BE2C (cell line): ENCODE measurements at regions not wholly inside any gene's neighbourhood (a gene's known extent, or its start where the extent isn't known, plus 50 kb on each side); places are given as distances from the start of the nearest gene placed in this dataset.

Source experiments
- DNase-seq: peaks from one replicate; pipeline ENCODE4 v3.0.0-alpha.2; 2020
- H3K27me3 ChIP-seq: fragments of 250-450 bp; sonication (Bioruptor Pico); 2 replicates; pipeline ENCODE4 v1.5.1; 2020; ENCODE audit warnings: mild to moderate bottlenecking
- H3K36me3 ChIP-seq: fragments of 250-450 bp; sonication (Bioruptor Pico); 2 replicates; pipeline ENCODE4 v1.5.1; 2020; ENCODE audit warnings: mild to moderate bottlenecking
- H3K4me1 ChIP-seq: fragments of 250-450 bp; sonication (Bioruptor Pico); 2 replicates; pipeline ENCODE4 v1.5.1; 2020
- H3K4me3 ChIP-seq: 2 replicates; pipeline ENCODE4 v1.5.1; 2011; ENCODE audit warnings: low read depth, low read length
- H3K9me3 ChIP-seq: fragments of 250-450 bp; sonication (Bioruptor Pico); 2 replicates; pipeline ENCODE4 v1.5.1; 2020
- CTCF ChIP-seq: IDR thresholded peaks from 2 replicates; pipeline ENCODE4 v1.5.1; 2012; ENCODE audit warnings: mild to moderate bottlenecking, low read depth, low read length

GRCh38 chr2:175855794-175856453 is 146.1 kb downstream of the LNPK start:
- no peaks in the 10 kb centered on the region for H3K27me3 ChIP-seq
- H3K4me3 ChIP-seq = no peak overlapping the region
- DNase-seq = no peak
- 0 out of 2 replicates have a peak, but pooled peaks cover 2% of the 10 kb centered on the region for H3K4me1 ChIP-seq
- H3K36me3 ChIP-seq = no peaks in the 10 kb centered on the region
- TF ChIP-seq CTCF = no peak
- no peaks in the 10 kb centered on the region for H3K9me3 ChIP-seq

GRCh38 chr2:175855236-175855635 is 146.8 kb downstream of the LNPK start:
- no peak for TF ChIP-seq CTCF
- Histone ChIP-seq H3K4me3 (no peak overlapping the region), H3K4me1 (0 out of 2 replicates have a peak, but pooled peaks cover 2% of the 10 kb centered on the region), H3K27me3 (no peaks in the 10 kb centered on the region), H3K36me3 (no peaks in the 10 kb centered on the region), H3K9me3 (no peaks in the 10 kb centered on the region)
- no peak for DNase-seq

- Histone ChIP-seq H3K9me3 (no peaks in the 10 kb centered on the region), H3K36me3 (no peaks in the 10 kb centered on the region), H3K4me1 (0 out of 2 replicates have a peak, but pooled peaks cover 2% of the 10 kb centered on the region), H3K4me3 (peak overlapping the region; percentile 21), H3K27me3 (no peaks in the 10 kb centered on the region)
- no peak for TF ChIP-seq CTCF
- peak; percentile 13 for DNase-seq
Observed at GRCh38 chr2:175854665-175855064, 147.4 kb downstream of the LNPK start.

GRCh38 chr2:175854129-175854528 is 147.9 kb downstream of the LNPK start:
- no peak for TF ChIP-seq CTCF
- Histone ChIP-seq H3K4me1 (0 out of 2 replicates have a peak, but pooled peaks cover 2% of the 10 kb centered on the region), H3K4me3 (peak overlapping the region; percentile 21), H3K9me3 (no peaks in the 10 kb centered on the region), H3K36me3 (no peaks in the 10 kb centered on the region), H3K27me3 (no peaks in the 10 kb centered on the region)
- DNase-seq = no peak

- no peak overlapping the region for H3K4me3 ChIP-seq
- no peak for TF ChIP-seq CTCF
- H3K9me3 ChIP-seq = no peaks in the 10 kb centered on the region
- H3K36me3 ChIP-seq = no peaks in the 10 kb centered on the region
- DNase-seq = no peak
- no peaks in the 10 kb centered on the region for H3K27me3 ChIP-seq
- 0 out of 2 replicates have a peak, but pooled peaks cover 2% of the 10 kb centered on the region for H3K4me1 ChIP-seq
Observed at GRCh38 chr2:175853616-175853890, 148.5 kb downstream of the LNPK start.

- Histone ChIP-seq H3K4me3 (no peak overlapping the region), H3K4me1 (0 out of 2 replicates have a peak, but pooled peaks cover 2% of the 10 kb centered on the region), H3K36me3 (no peaks in the 10 kb centered on the region), H3K27me3 (no peaks in the 10 kb centered on the region), H3K9me3 (no peaks in the 10 kb centered on the region)
- no peak for DNase-seq
- TF ChIP-seq CTCF = no peak
Observed at GRCh38 chr2:175852879-175853615, 149.0 kb downstream of the LNPK start.
